Choroid plexus epithelial cell (primary cell): ENCODE measurements at regions not wholly inside any gene's neighbourhood (a gene's known extent, or its start where the extent isn't known, plus 50 kb on each side); places are given as distances from the start of the nearest gene placed in this dataset.

Source experiments
- DNase-seq: peaks from one replicate; pipeline ENCODE4 v3.0.0-alpha.2; 2010; ENCODE audit warnings: low read depth
- H3K4me3 ChIP-seq: 2 replicates; pipeline ENCODE4 v1.5.1; 2011; ENCODE audit warnings: low read depth, mild to moderate bottlenecking, control low read depth, low read length, moderate library complexity
- TF ChIP-seq, protein P1 (sequence below): conservative IDR thresholded peaks from 2 replicates; pipeline ENCODE4 v1.5.1; 2011; ENCODE audit warnings: low read depth, mild to moderate bottlenecking, control low read depth, inconsistent platforms, low read length, moderate library complexity

DNA sequence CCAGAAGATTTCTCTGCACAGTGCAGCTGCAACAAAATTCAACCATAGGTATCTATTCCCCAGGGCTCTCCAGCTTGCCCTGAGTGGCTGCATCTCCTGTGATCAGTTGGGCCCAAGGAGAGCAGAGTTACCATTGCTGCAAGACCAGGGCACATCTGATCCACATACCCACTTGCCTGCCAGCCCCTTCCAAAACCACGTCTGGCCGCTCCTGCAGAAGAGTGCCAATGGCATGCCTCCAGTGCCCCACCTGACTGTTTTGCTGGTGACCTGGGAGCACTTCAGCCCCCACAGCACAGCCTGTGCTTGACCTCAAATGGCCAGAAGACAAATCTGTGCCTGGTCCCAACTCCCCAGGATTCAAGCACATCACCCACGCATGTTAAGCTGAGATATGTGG, 526.1 kb upstream of the GBE1 start:
- TF ChIP-seq, protein P1, sequence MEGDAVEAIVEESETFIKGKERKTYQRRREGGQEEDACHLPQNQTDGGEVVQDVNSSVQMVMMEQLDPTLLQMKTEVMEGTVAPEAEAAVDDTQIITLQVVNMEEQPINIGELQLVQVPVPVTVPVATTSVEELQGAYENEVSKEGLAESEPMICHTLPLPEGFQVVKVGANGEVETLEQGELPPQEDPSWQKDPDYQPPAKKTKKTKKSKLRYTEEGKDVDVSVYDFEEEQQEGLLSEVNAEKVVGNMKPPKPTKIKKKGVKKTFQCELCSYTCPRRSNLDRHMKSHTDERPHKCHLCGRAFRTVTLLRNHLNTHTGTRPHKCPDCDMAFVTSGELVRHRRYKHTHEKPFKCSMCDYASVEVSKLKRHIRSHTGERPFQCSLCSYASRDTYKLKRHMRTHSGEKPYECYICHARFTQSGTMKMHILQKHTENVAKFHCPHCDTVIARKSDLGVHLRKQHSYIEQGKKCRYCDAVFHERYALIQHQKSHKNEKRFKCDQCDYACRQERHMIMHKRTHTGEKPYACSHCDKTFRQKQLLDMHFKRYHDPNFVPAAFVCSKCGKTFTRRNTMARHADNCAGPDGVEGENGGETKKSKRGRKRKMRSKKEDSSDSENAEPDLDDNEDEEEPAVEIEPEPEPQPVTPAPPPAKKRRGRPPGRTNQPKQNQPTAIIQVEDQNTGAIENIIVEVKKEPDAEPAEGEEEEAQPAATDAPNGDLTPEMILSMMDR = no peak
- no peak for DNase-seq
- no peak overlapping the region for H3K4me3 ChIP-seq

DNA sequence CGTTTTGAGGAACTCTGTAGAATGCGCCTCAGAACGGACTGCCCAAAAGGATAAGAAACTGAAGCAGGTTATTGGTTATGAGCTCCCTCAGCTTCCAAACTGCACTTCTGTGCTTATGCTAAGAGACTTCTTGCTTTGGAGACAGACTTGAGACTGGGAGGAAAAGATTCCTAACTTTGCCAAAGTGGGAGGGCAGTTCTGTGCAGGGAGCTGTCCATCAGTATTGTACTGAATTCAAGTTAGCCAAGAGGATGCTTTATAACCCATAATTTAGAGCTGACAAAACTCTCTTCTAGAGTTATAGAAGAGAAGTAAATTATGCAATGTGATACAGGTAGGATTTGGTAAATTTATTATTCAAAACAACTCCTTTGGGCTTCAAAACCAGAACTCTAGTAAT, 519.8 kb upstream of the GBE1 start:
- H3K4me3 ChIP-seq = no peak overlapping the region
- TF ChIP-seq, protein P1 = no peak
- peak; percentile 41 for DNase-seq

DNA sequence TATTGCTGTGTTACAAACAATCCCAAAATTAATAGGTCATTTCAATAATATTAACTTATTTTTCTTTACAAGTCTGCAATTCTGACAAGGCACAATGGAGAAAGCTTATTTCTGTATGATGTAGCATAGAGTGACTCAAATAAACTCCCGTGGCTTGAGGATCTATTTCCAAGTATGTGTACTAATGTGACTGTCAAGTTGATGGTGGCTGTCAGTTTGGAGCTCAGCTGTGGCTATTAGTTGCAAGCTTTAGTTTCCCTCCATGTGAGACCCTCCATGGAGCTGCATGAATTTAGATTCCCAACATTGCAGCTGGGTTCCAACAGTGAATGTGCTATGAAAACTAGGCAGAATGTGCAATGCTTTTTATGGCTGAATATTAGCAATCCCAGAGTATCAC, 515.5 kb upstream of the GBE1 start:
- H3K4me3 ChIP-seq = no peak overlapping the region
- TF ChIP-seq, protein P1 = no peak
- DNase-seq = no peak

DNA sequence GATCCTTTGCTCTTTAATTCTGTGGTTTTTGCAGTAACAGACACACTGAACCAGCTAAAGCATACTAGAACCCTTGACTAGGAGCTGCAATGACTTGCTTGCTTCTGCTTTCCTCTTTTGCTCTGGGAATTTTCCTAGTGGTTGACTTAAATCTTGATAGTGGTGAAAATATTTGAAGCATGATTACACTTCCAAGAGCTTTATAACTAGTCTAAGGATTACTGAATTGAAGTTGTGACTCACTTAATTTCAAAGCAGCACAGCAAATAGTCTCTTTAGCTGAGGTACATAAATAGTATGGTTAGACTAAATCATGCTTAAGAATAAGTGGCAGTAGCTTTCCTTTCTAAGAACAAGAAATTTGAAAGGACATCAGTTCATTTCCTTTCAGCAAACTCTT, 513.5 kb upstream of the GBE1 start:
- no peak overlapping the region for H3K4me3 ChIP-seq
- no peak for DNase-seq
- TF ChIP-seq, protein P1 = no peak

DNA sequence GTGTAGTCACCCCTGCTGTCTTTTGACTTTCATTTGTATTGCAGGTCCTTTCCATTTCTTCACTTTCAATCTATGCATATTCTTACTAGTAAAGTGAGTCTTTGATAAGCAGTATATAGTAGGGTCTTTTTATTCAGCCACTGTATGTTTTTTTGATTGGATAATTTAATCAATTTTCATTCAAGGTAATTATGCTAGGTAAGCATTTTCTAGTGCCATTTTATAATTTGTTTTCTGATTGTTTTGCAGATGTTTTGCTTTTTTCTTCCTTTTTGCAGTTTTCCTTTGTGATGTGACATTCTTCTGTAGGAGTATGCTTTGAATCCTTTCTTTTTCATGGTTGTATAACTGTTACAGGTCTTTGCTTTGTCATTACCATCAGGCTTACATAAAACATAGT, 504.3 kb upstream of the GBE1 start:
- no peak for DNase-seq
- no peak overlapping the region for H3K4me3 ChIP-seq
- TF ChIP-seq, protein P1 = no peak

DNA sequence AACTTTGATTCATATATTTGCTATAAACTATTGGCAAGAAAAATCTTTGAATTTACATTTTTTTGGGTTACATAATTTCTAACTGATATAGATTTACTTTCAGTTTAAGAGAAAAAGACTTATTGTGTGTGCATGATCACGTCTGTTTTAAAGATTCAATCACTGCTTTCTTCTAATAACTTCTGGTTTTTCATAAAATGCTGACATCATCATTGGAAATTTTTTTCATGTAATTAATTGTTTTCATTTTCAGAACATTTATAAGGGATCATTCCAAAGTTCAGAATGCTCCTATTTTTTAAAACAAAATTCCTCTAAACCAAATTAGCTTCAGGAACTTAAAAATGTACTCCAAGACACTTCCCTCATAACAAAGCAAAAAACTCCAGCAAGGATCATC, 500.7 kb upstream of the GBE1 start:
- DNase-seq = no peak
- H3K4me3 ChIP-seq = no peak overlapping the region
- TF ChIP-seq, protein P1 = no peak

DNA sequence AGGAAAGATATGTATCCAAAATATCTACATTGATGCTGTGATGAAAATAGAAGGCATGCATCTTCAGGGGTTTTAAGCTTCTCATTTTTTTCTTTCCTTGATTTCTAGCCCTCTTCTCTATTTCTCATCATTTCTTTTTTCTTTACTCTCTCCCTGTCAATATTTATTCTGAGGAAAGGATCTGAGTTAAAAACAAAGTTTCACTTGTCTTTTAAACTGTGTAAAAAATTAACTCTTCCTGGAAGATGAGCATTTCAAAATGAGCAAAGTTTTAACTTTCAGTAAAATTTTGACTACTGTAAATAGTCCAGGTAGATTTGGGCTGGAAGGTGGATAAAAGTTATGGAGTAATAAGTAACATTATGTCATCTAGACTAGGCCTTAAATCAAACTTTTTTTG, 500.2 kb upstream of the GBE1 start:
- TF ChIP-seq, protein P1 = no peak
- DNase-seq = no peak
- no peak overlapping the region for H3K4me3 ChIP-seq
